Lower leg skin (tissue), 3 donors: ENCODE measurements at regions not wholly inside any gene's neighbourhood (a gene's known extent, or its start where the extent isn't known, plus 50 kb on each side); places are given as distances from the start of the nearest gene placed in this dataset.

ENCODE experiments used
- POLR2A ChIP-seq, 2 donors: fragments of 450-650 bp; IDR thresholded peaks; one replicate each; pipeline ENCODE4 v1.6.1; 2016 to 2017; ENCODE audit warnings: antibody characterized with exemption in 2 of 2, mild to moderate bottlenecking in 1 of 2, moderate library complexity in 1 of 2
- TF ChIP-seq, protein P1 (sequence below), 3 donors: fragments of 450-650 bp; IDR thresholded peaks; one replicate each; pipeline ENCODE4 v1.5.1; 2016; ENCODE audit warnings: antibody characterized with exemption in 3 of 3, mild to moderate bottlenecking in 3 of 3, moderate library complexity in 2 of 3

DNA sequence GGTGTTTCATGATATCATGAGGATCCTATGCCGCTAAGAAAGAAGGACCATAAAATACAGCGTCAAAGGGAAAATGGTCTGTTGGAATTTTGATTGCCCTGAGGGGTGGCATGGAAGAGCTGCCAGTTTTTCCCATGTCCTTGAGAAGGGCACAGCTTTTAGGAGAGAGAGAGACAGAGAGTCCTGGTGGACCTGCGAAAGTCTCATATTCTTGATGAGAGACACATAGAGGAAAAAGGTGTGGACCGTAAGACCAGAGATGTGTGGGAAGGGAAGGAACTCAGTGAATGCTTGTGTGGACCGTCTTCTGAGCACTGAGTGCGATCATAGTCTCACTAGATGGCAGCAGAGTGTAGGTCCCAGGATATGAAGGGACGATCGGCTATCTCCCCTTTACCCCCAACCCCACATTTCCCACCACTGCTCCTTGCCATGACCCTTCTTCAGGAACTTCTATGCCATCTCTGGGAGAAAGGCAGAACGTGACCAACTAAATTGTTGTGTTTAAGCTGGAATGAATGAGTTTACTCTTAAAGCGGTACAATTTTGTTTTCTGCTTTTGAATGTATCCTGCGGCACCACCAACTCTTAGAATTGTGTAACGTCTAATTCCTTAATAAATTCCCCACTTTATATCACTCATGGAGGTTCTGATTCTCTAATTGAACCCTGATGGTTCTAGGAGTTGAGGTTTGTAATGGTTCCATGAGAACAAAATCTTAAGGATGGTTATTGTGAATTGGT lies 117.7 kb downstream of the CTH start:
- TF ChIP-seq, protein P1, sequence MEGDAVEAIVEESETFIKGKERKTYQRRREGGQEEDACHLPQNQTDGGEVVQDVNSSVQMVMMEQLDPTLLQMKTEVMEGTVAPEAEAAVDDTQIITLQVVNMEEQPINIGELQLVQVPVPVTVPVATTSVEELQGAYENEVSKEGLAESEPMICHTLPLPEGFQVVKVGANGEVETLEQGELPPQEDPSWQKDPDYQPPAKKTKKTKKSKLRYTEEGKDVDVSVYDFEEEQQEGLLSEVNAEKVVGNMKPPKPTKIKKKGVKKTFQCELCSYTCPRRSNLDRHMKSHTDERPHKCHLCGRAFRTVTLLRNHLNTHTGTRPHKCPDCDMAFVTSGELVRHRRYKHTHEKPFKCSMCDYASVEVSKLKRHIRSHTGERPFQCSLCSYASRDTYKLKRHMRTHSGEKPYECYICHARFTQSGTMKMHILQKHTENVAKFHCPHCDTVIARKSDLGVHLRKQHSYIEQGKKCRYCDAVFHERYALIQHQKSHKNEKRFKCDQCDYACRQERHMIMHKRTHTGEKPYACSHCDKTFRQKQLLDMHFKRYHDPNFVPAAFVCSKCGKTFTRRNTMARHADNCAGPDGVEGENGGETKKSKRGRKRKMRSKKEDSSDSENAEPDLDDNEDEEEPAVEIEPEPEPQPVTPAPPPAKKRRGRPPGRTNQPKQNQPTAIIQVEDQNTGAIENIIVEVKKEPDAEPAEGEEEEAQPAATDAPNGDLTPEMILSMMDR (IDR thresholded peaks at IDR 0.05): peak in 1 of 3 donors; percentile 20
- no peak for TF ChIP-seq POLR2A (IDR thresholded peaks at IDR 0.05)
